Hematopoietic multipotent progenitor cell treated with erythropoietin and hydrocortisone succinate and interleukin-3 and kit ligand, for 17 days (in vitro differentiated cells): ENCODE measurements at regions not wholly inside any gene's neighbourhood (a gene's known extent, or its start where the extent isn't known, plus 50 kb on each side); places are given as distances from the start of the nearest gene placed in this dataset.
"Not testable (repeated sequence)": the region's sequence is repeated elsewhere in the genome, so short reads cannot be mapped to it uniquely, and the experiment has no call there.

Source experiments
- DNase-seq: peaks from one replicate; pipeline ENCODE4 v3.0.0-alpha.2; 2015; ENCODE audit warnings: low spot score

GRCh38 chr22:49460091-49460490, 367.6 kb downstream of the BRD1 start:
- DNase-seq = no peak

DNA sequence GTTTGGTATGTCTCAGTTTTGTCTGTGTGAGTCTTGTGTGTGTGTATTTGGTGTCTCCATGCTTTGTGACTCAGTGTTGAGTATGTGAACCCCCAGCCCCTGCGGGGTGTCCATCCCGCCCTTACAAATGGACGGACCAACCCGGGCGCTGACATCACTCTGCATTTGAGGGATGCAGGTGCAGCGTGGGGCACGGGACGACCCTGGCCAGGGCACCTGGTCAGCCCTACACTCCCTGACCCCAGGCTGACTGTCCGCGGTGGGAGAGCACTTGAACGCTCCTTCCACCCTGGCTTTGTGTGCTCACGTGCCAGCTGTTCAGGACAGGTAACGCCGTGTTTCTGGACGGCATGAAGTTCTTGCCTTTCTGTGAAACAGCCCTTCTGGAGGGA, 369.0 kb downstream of the BRD1 start:
- DNase-seq = no peak

GRCh38 chr22:49457946-49458707, 369.5 kb downstream of the BRD1 start:
- no peak for DNase-seq

DNA sequence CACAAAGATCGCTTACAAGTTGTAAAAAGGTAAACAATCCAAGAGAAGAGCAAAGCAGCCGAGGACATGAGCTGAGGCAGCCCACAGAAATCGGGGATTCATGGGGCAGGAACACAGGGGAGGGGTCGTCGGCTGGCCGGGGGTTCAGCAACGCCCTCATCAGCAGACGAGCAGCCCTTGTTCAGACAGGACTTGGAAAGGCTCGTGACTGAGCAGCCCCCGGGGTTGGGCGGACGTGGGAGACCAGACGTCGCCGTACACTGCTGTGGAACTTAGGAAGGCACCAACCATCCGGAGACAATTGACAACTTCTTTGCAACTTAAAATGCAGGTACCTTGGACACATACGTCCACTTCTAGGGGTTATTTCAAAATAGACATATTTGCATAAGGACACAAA, 370.5 kb downstream of the BRD1 start:
- DNase-seq = no peak

GRCh38 chr22:49455595-49455994, 372.1 kb downstream of the BRD1 start:
- DNase-seq = no peak

DNA sequence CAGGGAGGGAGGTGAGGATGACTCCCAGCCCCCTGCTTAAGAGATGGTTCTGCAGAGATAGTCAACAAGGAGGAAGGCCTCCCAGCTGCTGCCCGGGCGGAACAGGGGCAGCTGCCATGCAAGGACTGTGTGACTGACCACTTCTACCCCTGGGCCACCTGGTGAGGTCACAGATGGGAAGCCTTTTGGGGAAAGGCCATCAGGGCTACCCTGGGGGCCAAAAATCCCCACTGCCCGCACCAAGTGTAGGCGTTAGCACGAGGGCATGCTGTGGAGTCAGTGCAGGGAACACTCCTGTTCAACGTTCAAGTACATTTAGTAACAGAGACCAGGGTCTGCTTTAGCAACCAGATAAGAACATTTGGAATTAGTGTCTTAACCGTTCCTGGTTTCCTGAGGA, 372.9 kb downstream of the BRD1 start:
- no peak for DNase-seq

DNA sequence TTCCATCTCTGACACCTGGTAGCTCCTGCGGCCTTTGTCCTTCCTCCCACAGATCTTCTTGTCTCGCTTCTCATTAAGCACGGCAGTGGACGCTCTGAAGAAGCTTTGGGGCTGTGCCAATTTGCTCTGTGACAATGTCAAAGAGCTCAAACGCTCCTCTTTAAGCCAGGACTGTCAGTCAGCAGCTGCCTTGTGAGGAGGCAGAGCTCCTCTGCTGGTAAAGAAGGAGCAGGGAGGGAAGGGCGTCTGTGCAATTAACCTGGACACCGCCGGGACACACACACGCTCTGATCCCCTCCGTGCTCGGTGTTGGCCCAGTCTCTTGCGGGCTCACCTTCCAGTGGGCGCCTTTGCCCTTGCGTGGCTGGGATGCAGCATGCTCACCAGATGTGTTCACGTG, 373.9 kb downstream of the BRD1 start:
- no peak for DNase-seq

- not testable (repeated sequence) for DNase-seq
Measured at GRCh38 chr22:49453019-49453418, 374.7 kb downstream of the BRD1 start.

DNA sequence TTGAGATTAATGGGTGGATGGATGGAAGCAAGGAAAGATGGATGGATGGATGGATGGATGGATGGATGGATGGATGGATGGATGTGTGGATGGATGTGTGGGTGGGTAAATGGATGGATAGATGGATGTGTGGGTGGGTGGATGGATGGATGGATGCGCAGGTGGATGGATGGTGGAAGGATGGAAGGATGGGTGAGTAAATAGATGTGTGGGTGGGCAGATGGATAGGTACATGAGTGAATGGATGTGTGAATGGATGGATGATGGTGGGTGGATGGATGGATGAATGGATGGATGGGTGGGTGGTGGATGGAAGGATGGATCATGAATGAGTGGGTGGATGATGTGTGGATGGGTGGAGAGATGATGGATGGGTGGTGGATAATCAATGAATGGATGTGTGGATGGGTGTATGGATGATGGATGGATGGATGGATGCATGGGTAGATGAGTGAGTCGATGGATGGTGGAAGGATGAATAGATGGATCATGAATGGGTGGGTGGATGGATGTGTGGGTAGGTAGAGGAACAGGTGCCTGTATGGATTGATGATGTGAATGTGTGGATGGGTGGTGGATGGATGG, 375.2 kb downstream of the BRD1 start:
- no peak for DNase-seq

- no peak for DNase-seq
Measured at GRCh38 chr22:49451070-49451840, 376.4 kb downstream of the BRD1 start.

GRCh38 chr22:49450498-49450897, 377.2 kb downstream of the BRD1 start:
- no peak for DNase-seq

GRCh38 chr22:49449811-49450446, 377.7 kb downstream of the BRD1 start:
- DNase-seq = no peak

- no peak for DNase-seq
Measured at GRCh38 chr22:49449377-49449776, 378.3 kb downstream of the BRD1 start.

- no peak for DNase-seq
Measured at GRCh38 chr22:49448526-49448925, 379.1 kb downstream of the BRD1 start.

GRCh38 chr22:49447837-49448236, 379.8 kb downstream of the BRD1 start:
- DNase-seq = no peak

GRCh38 chr22:49446759-49447710, 380.6 kb downstream of the BRD1 start:
- no peak for DNase-seq

GRCh38 chr22:49446145-49446758, 381.4 kb downstream of the BRD1 start:
- DNase-seq = no peak

GRCh38 chr22:49444781-49445180, 382.9 kb downstream of the BRD1 start:
- DNase-seq = no peak

DNA sequence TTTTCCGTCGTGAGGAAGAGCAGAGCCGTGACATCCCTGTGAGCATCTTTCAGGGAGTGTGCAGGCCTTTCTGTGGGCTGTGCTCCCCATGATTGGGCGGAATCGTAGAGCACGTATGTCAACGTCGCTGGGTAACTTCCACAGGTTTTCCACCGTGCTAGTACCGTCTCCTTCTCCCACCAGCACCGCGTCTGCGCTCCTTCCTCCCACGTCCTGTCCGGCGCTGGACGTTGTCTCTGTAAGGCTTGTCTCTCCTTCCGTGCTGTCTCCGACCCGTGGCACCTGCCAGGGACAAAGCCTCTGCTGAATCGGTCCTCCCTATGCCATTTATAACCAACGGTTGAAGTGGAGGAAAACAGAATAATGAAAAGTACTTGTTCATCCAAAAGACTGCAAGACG, 386.7 kb downstream of the BRD1 start:
- DNase-seq = no peak

- DNase-seq = no peak
Measured at GRCh38 chr22:49439373-49439772, 388.3 kb downstream of the BRD1 start.

DNA sequence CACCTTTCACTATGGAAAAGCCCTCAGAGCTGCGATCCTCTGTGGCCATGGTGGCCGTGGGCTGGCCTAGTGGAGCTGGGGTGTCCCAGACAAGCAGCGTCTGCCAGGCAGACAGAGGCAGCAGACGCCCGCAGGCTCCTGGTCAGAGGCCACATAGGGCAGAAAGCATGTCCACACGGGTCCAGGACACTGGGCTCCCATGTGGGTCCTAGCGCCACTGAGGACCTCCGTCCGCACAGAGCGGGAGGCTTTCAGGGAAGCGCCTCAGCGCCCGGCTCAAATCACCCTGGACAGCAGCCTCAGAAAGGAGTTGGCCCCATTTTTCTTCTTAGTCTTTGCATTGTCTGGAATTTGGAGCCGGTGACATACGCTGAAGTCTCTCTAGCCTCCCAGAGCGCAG, 389.7 kb downstream of the BRD1 start:
- DNase-seq = no peak
